ENCODE measurements at regions not wholly inside any gene's neighbourhood (a gene's known extent, or its start where the extent isn't known, plus 50 kb on each side); places are given as distances from the start of the nearest gene placed in this dataset.

GRCh38 chr5:179410291-179411160, 65.3 kb upstream of the ADAMTS2 start:
- Histone ChIP-seq H3K4me1 (ENCODE audit: control insufficient read depth, insufficient read depth, low read length) (no peaks in the 10 kb centered on the region), H3K4me3 (ENCODE audit: insufficient read depth, low read depth, low read length) (no peak overlapping the region), H3K27me3 (ENCODE audit: control insufficient read depth, insufficient read depth, low read length, poor library complexity, severe bottlenecking) (no peaks in the 10 kb centered on the region), H3K36me3 (ENCODE audit: control insufficient read depth, insufficient read depth, low read length) (no peaks in the 10 kb centered on the region), H3K9me3 (ENCODE audit: control insufficient read depth, low read length) (no peaks in the 10 kb centered on the region), H3K27ac (ENCODE audit: insufficient read depth, low read depth, low read length, poor library complexity, severe bottlenecking) (no peak overlapping the region)
- 91 to 92% methylated on average over 27 of the region's 27 CpGs for WGBS, 2 experiments

DNA sequence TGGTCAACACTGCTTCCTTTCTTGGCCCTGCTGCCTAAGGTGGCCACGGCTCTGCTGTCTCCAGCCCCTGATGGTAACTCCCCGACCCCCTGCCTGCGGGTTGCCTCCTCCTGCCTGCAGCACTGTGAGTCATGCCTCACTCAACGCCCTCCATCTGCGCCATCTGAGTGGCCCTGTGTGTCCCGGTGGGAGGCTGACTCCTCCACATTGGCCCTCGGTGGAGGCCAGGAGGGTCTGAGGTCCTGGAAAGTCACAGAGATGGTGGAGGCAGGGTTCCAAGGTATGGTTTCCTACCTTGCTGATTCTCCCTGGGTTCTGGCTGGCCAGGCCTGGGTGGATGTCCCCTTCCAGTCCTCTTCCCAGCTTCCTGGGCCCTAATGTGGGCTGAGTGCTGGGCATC, 64.5 kb upstream of the ADAMTS2 start:
- H3K4me1 ChIP-seq (ENCODE audit: control insufficient read depth, insufficient read depth, low read length): no peaks in the 10 kb centered on the region
- WGBS, 2 experiments: 92 to 93% methylated on average over 7 of the region's 7 CpGs
- H3K36me3 ChIP-seq (ENCODE audit: control insufficient read depth, insufficient read depth, low read length): no peaks in the 10 kb centered on the region
- no peaks in the 10 kb centered on the region for H3K9me3 ChIP-seq (ENCODE audit: control insufficient read depth, low read length)
- no peak overlapping the region for H3K4me3 ChIP-seq (ENCODE audit: insufficient read depth, low read depth, low read length)
- H3K27ac ChIP-seq (ENCODE audit: insufficient read depth, low read depth, low read length, poor library complexity, severe bottlenecking): no peak overlapping the region
- H3K27me3 ChIP-seq (ENCODE audit: control insufficient read depth, insufficient read depth, low read length, poor library complexity, severe bottlenecking): no peaks in the 10 kb centered on the region

DNA sequence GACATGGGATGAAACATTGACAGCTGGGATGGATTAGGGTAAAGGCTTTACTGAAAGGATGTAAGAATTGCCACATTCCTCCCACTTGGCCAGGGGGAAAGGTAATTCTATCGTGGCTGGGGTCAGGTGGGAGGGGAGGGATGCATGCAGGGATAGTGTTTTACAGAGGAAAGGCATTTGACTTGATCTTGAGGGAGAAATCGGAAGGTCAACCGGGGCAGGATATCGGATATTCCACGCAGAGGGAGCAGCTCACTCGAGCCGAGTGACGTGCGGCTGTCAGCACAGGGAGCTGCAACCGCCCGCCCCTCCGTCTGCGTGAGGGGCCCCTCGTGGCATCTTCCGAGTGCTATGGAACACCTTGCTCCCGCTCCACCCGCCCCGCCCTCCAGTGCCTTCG, 63.4 kb upstream of the ADAMTS2 start:
- H3K4me1 ChIP-seq (ENCODE audit: control insufficient read depth, insufficient read depth, low read length): no peaks in the 10 kb centered on the region
- no peak overlapping the region for H3K27ac ChIP-seq (ENCODE audit: insufficient read depth, low read depth, low read length, poor library complexity, severe bottlenecking)
- WGBS, 2 experiments: 89 to 91% methylated on average over 19 of the region's 19 CpGs
- no peaks in the 10 kb centered on the region for H3K36me3 ChIP-seq (ENCODE audit: control insufficient read depth, insufficient read depth, low read length)
- no peak overlapping the region for H3K4me3 ChIP-seq (ENCODE audit: insufficient read depth, low read depth, low read length)
- no peaks in the 10 kb centered on the region for H3K9me3 ChIP-seq (ENCODE audit: control insufficient read depth, low read length)
- no peaks in the 10 kb centered on the region for H3K27me3 ChIP-seq (ENCODE audit: control insufficient read depth, insufficient read depth, low read length, poor library complexity, severe bottlenecking)

GRCh38 chr5:179407191-179408175, 62.2 kb upstream of the ADAMTS2 start:
- Histone ChIP-seq H3K27me3 (ENCODE audit: control insufficient read depth, insufficient read depth, low read length, poor library complexity, severe bottlenecking) (no peaks in the 10 kb centered on the region), H3K36me3 (ENCODE audit: control insufficient read depth, insufficient read depth, low read length) (no peaks in the 10 kb centered on the region), H3K27ac (ENCODE audit: insufficient read depth, low read depth, low read length, poor library complexity, severe bottlenecking) (no peak overlapping the region), H3K9me3 (ENCODE audit: control insufficient read depth, low read length) (no peaks in the 10 kb centered on the region), H3K4me1 (ENCODE audit: control insufficient read depth, insufficient read depth, low read length) (no peaks in the 10 kb centered on the region), H3K4me3 (ENCODE audit: insufficient read depth, low read depth, low read length) (no peak overlapping the region)
- 90 to 91% methylated on average over 16 of the region's 16 CpGs for WGBS, 2 experiments

- H3K27me3 ChIP-seq (ENCODE audit: control insufficient read depth, insufficient read depth, low read length, poor library complexity, severe bottlenecking): no peaks in the 10 kb centered on the region
- 91% methylated on average over 18 of the region's 18 CpGs for WGBS, 2 experiments
- H3K9me3 ChIP-seq (ENCODE audit: control insufficient read depth, low read length): peaks cover 2% of the 10 kb centered on the region
- no peaks in the 10 kb centered on the region for H3K4me1 ChIP-seq (ENCODE audit: control insufficient read depth, insufficient read depth, low read length)
- H3K4me3 ChIP-seq (ENCODE audit: insufficient read depth, low read depth, low read length): no peak overlapping the region
- H3K36me3 ChIP-seq (ENCODE audit: control insufficient read depth, insufficient read depth, low read length): no peaks in the 10 kb centered on the region
- no peak overlapping the region for H3K27ac ChIP-seq (ENCODE audit: insufficient read depth, low read depth, low read length, poor library complexity, severe bottlenecking)
Observed at GRCh38 chr5:179406031-179406961, 61.0 kb upstream of the ADAMTS2 start.

DNA sequence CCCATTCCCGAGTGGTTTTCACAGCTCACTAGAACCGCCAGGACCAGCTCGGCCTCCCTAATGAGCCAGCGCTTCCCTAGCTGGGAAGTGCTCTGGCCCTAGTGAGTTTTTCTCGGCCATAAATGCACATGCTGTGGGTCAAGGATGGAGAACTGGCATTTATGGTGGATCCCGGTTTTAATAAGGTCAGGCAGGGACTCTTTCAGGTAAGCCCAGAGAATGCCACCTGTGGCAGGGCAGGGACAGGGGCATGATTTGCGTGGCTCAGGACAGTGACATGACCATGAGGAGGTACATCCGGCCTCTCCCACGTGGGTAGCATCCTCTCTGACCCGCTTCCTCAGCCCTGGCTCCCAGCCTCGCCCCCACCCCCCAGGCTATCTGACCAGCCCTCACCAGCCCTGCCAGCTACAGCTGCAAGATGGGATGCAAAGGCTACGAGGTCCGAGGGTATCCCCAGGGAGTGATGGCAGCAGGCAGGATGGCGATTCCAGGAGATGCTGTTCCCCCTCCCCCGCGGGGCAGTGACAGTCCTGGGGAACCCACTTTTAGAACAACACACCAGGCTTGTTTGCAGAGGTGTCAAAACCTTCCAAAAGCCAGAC, 60.3 kb upstream of the ADAMTS2 start:
- Histone ChIP-seq H3K27ac (ENCODE audit: insufficient read depth, low read depth, low read length, poor library complexity, severe bottlenecking) (no peak overlapping the region), H3K4me3 (ENCODE audit: insufficient read depth, low read depth, low read length) (no peak overlapping the region), H3K9me3 (ENCODE audit: control insufficient read depth, low read length) (peaks cover 3% of the 10 kb centered on the region), H3K4me1 (ENCODE audit: control insufficient read depth, insufficient read depth, low read length) (no peaks in the 10 kb centered on the region), H3K27me3 (ENCODE audit: control insufficient read depth, insufficient read depth, low read length, poor library complexity, severe bottlenecking) (no peaks in the 10 kb centered on the region), H3K36me3 (ENCODE audit: control insufficient read depth, insufficient read depth, low read length) (no peaks in the 10 kb centered on the region)
- 92 to 93% methylated on average over 16 of the region's 16 CpGs for WGBS, 2 experiments

- no peaks in the 10 kb centered on the region for H3K36me3 ChIP-seq (ENCODE audit: control insufficient read depth, insufficient read depth, low read length)
- H3K27ac ChIP-seq (ENCODE audit: insufficient read depth, low read depth, low read length, poor library complexity, severe bottlenecking): no peak overlapping the region
- H3K4me3 ChIP-seq (ENCODE audit: insufficient read depth, low read depth, low read length): no peak overlapping the region
- H3K4me1 ChIP-seq (ENCODE audit: control insufficient read depth, insufficient read depth, low read length): no peaks in the 10 kb centered on the region
- peaks cover 5% of the 10 kb centered on the region for H3K9me3 ChIP-seq (ENCODE audit: control insufficient read depth, low read length)
- 85 to 92% methylated on average over 2 of the region's 2 CpGs for WGBS, 2 experiments
- no peaks in the 10 kb centered on the region for H3K27me3 ChIP-seq (ENCODE audit: control insufficient read depth, insufficient read depth, low read length, poor library complexity, severe bottlenecking)
Observed at GRCh38 chr5:179405054-179405416, 59.8 kb upstream of the ADAMTS2 start.

DNA sequence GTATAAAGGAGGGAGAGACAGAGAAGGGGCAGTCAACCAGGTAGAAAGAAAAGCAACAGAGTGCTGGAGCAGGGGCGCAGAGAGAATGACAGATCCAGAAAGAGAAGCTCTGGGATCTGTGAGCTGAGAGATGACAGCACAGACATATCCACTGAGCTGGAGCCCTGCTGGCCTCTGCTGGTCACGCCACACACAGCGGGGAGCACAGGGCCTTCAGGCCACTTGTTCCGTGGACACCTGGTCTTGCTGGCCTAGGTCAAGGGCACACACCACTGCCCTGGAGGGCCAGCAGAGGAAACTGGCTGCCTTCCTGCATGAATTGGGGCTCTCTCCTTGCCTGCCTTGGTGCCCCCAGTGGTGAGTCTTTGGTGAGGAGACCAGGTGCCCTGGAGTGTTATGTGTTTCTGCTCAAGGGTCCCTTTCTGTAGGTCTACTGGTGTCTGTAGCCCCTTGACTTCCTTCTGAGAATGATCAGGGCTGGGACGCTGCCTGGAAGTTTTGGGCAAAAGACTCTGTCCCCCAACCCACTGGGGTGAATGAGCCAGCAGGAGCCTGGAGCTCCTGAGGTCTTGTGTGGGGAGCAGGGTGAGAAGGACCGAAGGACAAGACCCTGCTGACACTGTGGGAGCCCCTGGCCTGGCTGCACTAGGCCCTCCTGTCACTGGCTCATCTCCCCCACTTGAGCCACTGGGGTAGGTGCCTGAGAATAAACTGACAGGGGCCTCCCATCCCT, 59.2 kb upstream of the ADAMTS2 start:
- no peak overlapping the region for H3K4me3 ChIP-seq (ENCODE audit: insufficient read depth, low read depth, low read length)
- no peak overlapping the region for H3K27ac ChIP-seq (ENCODE audit: insufficient read depth, low read depth, low read length, poor library complexity, severe bottlenecking)
- H3K27me3 ChIP-seq (ENCODE audit: control insufficient read depth, insufficient read depth, low read length, poor library complexity, severe bottlenecking): no peaks in the 10 kb centered on the region
- no peaks in the 10 kb centered on the region for H3K36me3 ChIP-seq (ENCODE audit: control insufficient read depth, insufficient read depth, low read length)
- no peaks in the 10 kb centered on the region for H3K4me1 ChIP-seq (ENCODE audit: control insufficient read depth, insufficient read depth, low read length)
- peaks cover 6% of the 10 kb centered on the region for H3K9me3 ChIP-seq (ENCODE audit: control insufficient read depth, low read length)
- WGBS, 2 experiments: 85 to 94% methylated on average over 6 of the region's 6 CpGs
